NCI-H345 treated with DMSO at 0.1 percent for 48 hours (cell line): ENCODE measurements at regions not wholly inside any gene's neighbourhood (a gene's known extent, or its start where the extent isn't known, plus 50 kb on each side); places are given as distances from the start of the nearest gene placed in this dataset.
"Not testable (repeated sequence)": the region's sequence is repeated elsewhere in the genome, so short reads cannot be mapped to it uniquely, and the experiment has no call there.

ENCODE experiments used
- DNase-seq: peaks from one replicate; lab custom pipeline; 2025; ENCODE audit not compliant: unreplicated experiment; lab: John Stamatoyannopoulos, UW

GRCh38 chr7:65509368-65510186 lies 135.9 kb downstream of the ZNF92 start:
- no peak for DNase-seq

DNA sequence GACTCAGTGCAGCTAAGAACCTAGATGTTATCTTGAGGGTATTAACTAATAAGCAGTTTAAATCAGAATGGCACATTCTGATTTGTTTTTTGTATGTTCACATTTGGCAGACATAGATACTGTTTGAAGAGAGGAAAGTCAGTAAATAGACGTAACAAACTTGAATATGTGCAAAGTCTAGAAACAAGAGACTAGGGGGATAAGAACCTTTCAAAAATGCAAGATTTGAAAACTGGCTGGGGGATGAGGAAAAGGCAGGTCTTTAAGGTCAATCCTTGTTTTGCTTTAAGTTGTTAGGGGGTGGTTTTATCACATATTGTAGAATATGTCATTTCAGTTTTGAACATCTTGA lies 136.5 kb downstream of the ZNF92 start:
- DNase-seq: not testable (repeated sequence)

- DNase-seq: not testable (repeated sequence)
Measured at GRCh38 chr7:65519751-65520150, 146.1 kb downstream of the ZNF92 start.

DNA sequence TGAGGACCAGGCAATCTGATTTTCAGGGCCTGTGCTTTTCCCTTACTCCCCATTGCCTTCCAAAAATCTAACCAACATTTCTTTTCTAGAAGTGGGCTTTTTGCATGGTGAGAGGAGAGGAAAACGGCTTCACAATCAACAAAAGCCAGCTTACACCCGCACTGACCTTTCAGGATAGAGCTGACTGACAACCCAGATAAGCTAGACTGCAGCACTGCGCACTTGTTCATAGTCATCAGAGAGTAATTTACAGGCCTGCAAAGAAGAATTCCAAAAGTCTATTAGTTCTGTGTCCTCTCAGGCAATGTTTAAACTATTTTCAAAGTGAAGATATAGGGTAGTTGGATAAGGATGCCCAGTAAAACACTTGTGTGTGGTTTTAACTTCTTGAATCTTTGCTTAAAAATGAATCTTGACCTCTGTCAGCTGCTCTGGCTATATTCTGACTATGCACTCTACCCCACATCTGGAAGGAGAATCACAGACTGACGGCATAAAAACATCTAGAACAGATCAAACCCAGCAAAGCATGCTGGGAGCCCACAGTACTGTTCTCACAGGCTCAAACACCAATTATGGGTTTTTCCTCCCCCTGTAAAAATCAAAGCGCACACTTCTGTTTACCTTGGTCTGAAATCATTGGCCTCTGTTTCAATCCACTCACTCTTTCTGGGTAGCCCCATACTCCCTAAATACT lies 172.0 kb downstream of the ZNF92 start:
- not testable (repeated sequence) for DNase-seq

DNA sequence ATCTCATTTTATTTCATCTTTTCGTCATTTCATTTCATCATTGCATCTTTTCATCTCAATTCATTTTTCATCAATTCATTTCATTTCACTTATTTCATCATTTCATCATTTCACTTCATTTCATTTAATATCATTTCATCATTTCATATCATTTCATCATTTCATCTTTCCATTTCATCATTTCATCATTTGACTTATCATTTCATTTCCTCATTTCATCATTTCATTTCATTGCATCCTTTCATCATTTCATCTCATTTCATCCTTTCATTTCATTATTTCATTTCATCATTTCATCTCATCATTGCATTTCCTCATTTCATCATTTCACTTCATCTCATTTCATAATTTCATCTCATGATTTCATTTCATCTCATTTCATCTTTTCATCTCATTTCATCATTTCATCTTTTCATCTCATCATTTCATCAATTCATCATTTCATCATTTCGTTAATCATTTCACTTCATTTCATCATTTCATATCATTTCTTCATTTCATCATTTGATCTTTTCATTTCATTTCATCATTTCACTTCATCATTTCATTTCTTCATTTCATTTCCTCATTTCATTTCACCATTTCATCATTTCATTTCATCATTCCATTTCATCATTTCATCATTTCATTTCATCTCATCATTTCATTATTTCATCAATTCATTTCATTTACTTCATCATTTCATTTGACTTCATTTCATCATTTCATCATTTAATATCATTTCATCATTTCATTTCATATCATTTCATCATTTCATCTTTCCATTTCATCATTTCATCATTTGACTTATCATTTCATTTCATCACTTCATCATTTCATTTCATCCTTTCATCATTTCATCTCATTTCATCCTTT lies 176.2 kb downstream of the ZNF92 start:
- not testable (repeated sequence) for DNase-seq

- not testable (repeated sequence) for DNase-seq
Measured at GRCh38 chr7:65550444-65550809, 176.8 kb downstream of the ZNF92 start.

DNA sequence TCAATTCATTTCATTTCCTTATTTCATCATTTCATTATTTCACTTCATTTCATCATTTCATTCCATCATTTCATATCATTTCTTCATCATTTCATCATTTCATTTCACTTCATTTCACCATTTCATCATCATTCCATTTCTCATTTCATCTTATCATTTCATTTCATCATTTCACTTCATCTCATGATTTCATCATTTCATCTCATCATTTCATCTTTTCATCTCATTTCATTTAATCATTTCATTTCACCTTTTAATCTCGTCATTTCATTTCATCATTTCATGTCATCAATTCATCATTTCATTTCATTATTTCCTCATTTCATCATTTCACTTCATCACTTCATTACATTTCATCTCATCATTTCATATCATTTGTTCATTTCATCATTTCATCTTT lies 177.4 kb downstream of the ZNF92 start:
- DNase-seq: not testable (repeated sequence)

GRCh38 chr7:65554553-65555476 lies 181.2 kb downstream of the ZNF92 start:
- DNase-seq: not testable (repeated sequence)

- DNase-seq: not testable (repeated sequence)
Measured at GRCh38 chr7:65558584-65558983, 184.9 kb downstream of the ZNF92 start.

- not testable (repeated sequence) for DNase-seq
Measured at GRCh38 chr7:65561786-65562372, 188.2 kb downstream of the ZNF92 start.

GRCh38 chr7:65562522-65562921 lies 188.9 kb downstream of the ZNF92 start:
- not testable (repeated sequence) for DNase-seq

- not testable (repeated sequence) for DNase-seq
Measured at GRCh38 chr7:65563333-65563732, 189.7 kb downstream of the ZNF92 start.

- not testable (repeated sequence) for DNase-seq
Measured at GRCh38 chr7:65568226-65568625, 194.6 kb downstream of the ZNF92 start.

DNA sequence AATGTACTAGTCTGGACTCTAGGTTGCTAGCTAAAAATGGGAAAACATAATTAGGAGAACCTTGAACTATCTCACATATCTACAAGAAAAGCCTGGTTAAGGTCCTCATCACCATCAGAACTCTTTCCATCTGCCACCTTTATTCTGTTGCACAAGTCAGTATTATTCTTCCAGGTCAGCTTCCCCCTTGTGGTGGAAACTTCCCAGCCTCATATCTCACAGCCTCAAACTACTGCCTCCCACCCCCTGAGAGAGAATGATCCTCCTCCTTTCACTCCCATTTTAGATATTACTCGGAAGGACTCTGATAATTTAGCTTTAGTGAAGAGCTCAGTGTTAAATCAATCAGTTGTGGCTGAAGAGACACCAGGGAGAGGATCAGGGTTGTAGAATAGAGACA lies 197.3 kb downstream of the ZNF92 start:
- not testable (repeated sequence) for DNase-seq

DNA sequence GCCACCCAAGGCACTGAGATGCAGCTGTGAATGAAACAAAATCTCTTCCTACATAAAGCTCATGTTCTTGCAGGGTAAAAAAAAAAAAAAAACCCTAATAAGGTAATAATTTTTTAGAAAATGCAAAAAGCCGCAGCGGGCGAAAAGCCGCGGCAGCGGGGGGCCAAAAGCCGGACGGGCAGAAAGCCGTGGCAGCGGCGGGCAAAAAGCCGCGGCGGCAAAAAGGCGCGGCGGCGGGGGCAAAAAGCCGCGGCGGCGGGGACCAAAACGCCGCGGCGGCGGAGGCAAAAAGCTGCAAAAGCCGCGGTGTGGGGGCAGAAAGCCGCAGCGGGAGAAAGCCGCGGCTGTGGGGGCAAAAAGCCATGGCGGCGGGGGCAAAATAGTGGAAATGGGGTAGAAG lies 198.9 kb downstream of the ZNF92 start:
- DNase-seq: not testable (repeated sequence)

DNA sequence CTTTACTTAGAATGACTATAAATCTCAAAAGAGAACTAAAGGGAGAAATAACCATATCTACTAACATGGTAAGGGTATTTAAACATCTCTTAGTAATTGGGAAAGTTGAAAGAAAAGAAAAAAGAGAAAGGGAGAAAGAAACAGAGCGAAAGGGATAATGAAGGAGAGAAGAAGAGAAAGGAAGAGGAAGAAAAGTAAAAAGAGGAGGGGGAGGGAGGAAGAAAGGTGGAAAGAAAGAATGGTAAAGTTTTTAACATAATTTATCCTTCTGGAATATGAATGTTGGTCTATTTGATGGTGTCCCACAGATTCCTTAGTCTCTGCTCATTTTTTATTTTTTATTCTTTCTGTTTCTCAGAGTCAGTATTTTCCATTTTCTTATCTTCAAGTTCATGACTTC lies 202.7 kb downstream of the ZNF92 start:
- not testable (repeated sequence) for DNase-seq

GRCh38 chr7:65582518-65583119 lies 209.0 kb downstream of the ZNF92 start:
- not testable (repeated sequence) for DNase-seq

DNA sequence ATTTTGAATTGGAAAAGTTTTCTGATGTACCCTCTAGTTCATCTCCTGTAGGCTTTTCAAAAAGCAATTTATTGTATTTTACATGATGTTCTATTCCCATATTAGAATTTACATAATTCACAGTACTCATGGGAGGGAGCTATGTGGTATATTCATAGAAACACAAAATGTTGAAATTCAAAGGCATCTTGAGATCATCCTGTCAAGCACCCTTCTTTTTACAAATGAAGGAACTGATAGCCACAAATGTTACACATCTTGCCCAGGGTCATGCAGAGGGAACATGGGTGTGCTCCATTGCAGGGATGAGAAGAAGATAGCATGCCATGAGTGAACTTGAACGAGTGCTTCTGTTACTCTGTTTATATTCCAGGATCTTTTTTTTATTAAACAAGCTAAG lies 228.8 kb downstream of the ZNF92 start:
- not testable (repeated sequence) for DNase-seq

- DNase-seq: no peak
Measured at GRCh38 chr7:65609131-65609530, 235.5 kb downstream of the ZNF92 start.
